ENCODE measurements at regions not wholly inside any gene's neighbourhood (a gene's known extent, or its start where the extent isn't known, plus 50 kb on each side); places are given as distances from the start of the nearest gene placed in this dataset.

- peaks cover 17% of the 10 kb centered on the region for H3K27me3 Mint-ChIP-seq
- H3K4me1 ChIP-seq (ENCODE audit: control insufficient read depth in 2 of 2, insufficient read depth in 2 of 2, low read length in 2 of 2) = no peaks in the 10 kb centered on the region
- no peak for DNase-seq
- no peaks in the 10 kb centered on the region for H4K20me1 ChIP-seq (ENCODE audit: control insufficient read depth, insufficient read depth, low read length, poor library complexity, severe bottlenecking)
- no peak for TF ChIP-seq CTCF (IDR thresholded peaks at IDR 0.05)
- no peak for TF ChIP-seq EZH2 (IDR thresholded peaks at IDR 0.05; ENCODE audit: borderline replicate concordance, insufficient read depth, low read depth, low read length, poor library complexity, severe bottlenecking)
- H3K27ac Mint-ChIP-seq = no peak overlapping the region
- intact Hi-C loops (cut with micrococcal nuclease) = no loop called here
- ChIA-PET POLR2A (no interaction called here), CTCF (interaction anchor here (0.8 kb wide), 1 partner anchor 9 kb away, joined by 3 read pairs; no protein-coding TSS in a partner anchor)
- WGBS (ENCODE audit: insufficient coverage) = 88% methylated on average over 6 of the region's 11 CpGs
- H3K36me3 ChIP-seq (replicated peaks in 1 of 2; ENCODE audit: control extremely low read depth in 1 of 2, control insufficient read depth in 1 of 2, extremely low read depth in 1 of 2, insufficient read depth in 2 of 2, low read length in 1 of 2) = no peaks in the 10 kb centered on the region
- no peaks in the 10 kb centered on the region for H3K9me3 ChIP-seq (ENCODE audit: control extremely low read depth in 1 of 3, control insufficient read depth in 2 of 3, insufficient read depth in 1 of 3, low read length in 2 of 3)
- no peaks in the 10 kb centered on the region for H3K27me3 ChIP-seq (replicated peaks in 1 of 4; ENCODE audit: control extremely low read depth in 1 of 4, control insufficient read depth in 3 of 4, insufficient read depth in 4 of 4, low read length in 3 of 4)
- H3K9ac ChIP-seq (ENCODE audit: low read length) = no peak overlapping the region
- H3K4me1 Mint-ChIP-seq = no peaks in the 10 kb centered on the region
- no peaks in the 10 kb centered on the region for H3K79me2 ChIP-seq (ENCODE audit: control insufficient read depth, insufficient read depth, low read length)
- H3K27ac ChIP-seq (ENCODE audit: low read length in 2 of 2) = no peak overlapping the region
- no peak overlapping the region for H3K4me2 ChIP-seq (replicated peaks; ENCODE audit: low read depth, low read length, poor library complexity, severe bottlenecking)
- no peak overlapping the region for H3K4me3 ChIP-seq (ENCODE audit: control extremely low read depth in 1 of 5, extremely low read depth in 1 of 5, insufficient read depth in 1 of 5, low read depth in 2 of 5, low read length in 4 of 5)
- no peak for ATAC-seq (ENCODE audit: low read depth)
- H3K9me3 Mint-ChIP-seq (ENCODE audit: insufficient read depth) = no peaks in the 10 kb centered on the region
- H2AFZ ChIP-seq (ENCODE audit: insufficient read depth, low read depth, low read length, poor library complexity, severe bottlenecking) = no peak overlapping the region
- no peak overlapping the region for H3K4me3 Mint-ChIP-seq
Measured at GRCh38 chr1:47547753-47548573, 110.1 kb downstream of the FOXD2 start.

GRCh38 chr1:47548637-47549036, 110.8 kb downstream of the FOXD2 start:
- H3K9me3 Mint-ChIP-seq (ENCODE audit: insufficient read depth) = no peaks in the 10 kb centered on the region
- H4K20me1 ChIP-seq (ENCODE audit: control insufficient read depth, insufficient read depth, low read length, poor library complexity, severe bottlenecking) = no peaks in the 10 kb centered on the region
- H3K4me1 ChIP-seq (ENCODE audit: control insufficient read depth in 2 of 2, insufficient read depth in 2 of 2, low read length in 2 of 2) = no peaks in the 10 kb centered on the region
- H3K27me3 Mint-ChIP-seq = peaks cover 22% of the 10 kb centered on the region
- ATAC-seq (ENCODE audit: low read depth) (no peak), DNase-seq (no peak)
- H3K27me3 ChIP-seq (replicated peaks in 1 of 4; ENCODE audit: control extremely low read depth in 1 of 4, control insufficient read depth in 3 of 4, insufficient read depth in 4 of 4, low read length in 3 of 4) = no peaks in the 10 kb centered on the region
- intact Hi-C loops (cut with micrococcal nuclease) = no loop called here
- no peak overlapping the region for H3K9ac ChIP-seq (ENCODE audit: low read length)
- TF ChIP-seq CTCF (IDR thresholded peaks at IDR 0.05) (no peak), EZH2 (IDR thresholded peaks at IDR 0.05; ENCODE audit: borderline replicate concordance, insufficient read depth, low read depth, low read length, poor library complexity, severe bottlenecking) (no peak)
- no peak overlapping the region for H3K27ac Mint-ChIP-seq
- H3K4me3 ChIP-seq (ENCODE audit: control extremely low read depth in 1 of 5, extremely low read depth in 1 of 5, insufficient read depth in 1 of 5, low read depth in 2 of 5, low read length in 4 of 5) = no peak overlapping the region
- H2AFZ ChIP-seq (ENCODE audit: insufficient read depth, low read depth, low read length, poor library complexity, severe bottlenecking) = no peak overlapping the region
- ChIA-PET CTCF (no interaction called here), POLR2A (no interaction called here)
- H3K36me3 ChIP-seq (replicated peaks in 1 of 2; ENCODE audit: control extremely low read depth in 1 of 2, control insufficient read depth in 1 of 2, extremely low read depth in 1 of 2, insufficient read depth in 2 of 2, low read length in 1 of 2) = no peaks in the 10 kb centered on the region
- H3K9me3 ChIP-seq (ENCODE audit: control extremely low read depth in 1 of 3, control insufficient read depth in 2 of 3, insufficient read depth in 1 of 3, low read length in 2 of 3) = no peaks in the 10 kb centered on the region
- H3K4me2 ChIP-seq (replicated peaks; ENCODE audit: low read depth, low read length, poor library complexity, severe bottlenecking) = no peak overlapping the region
- H3K79me2 ChIP-seq (ENCODE audit: control insufficient read depth, insufficient read depth, low read length) = no peaks in the 10 kb centered on the region
- no peak overlapping the region for H3K4me3 Mint-ChIP-seq
- H3K4me1 Mint-ChIP-seq = no peaks in the 10 kb centered on the region
- WGBS (ENCODE audit: insufficient coverage) = 80% methylated on average over 2 of the region's 2 CpGs
- no peak overlapping the region for H3K27ac ChIP-seq (ENCODE audit: low read length in 2 of 2)

Data from B cell (primary cell).